ENCODE measurements at regions not wholly inside any gene's neighbourhood (a gene's known extent, or its start where the extent isn't known, plus 50 kb on each side); places are given as distances from the start of the nearest gene placed in this dataset.
"Not testable (repeated sequence)": the region's sequence is repeated elsewhere in the genome, so short reads cannot be mapped to it uniquely, and the experiment has no call there.

GRCh38 chr6:4349931-4350330, 214.6 kb upstream of the ECI2 start:
- DNase-seq = no peak

GRCh38 chr6:4349323-4349722, 213.9 kb upstream of the ECI2 start:
- no peak for DNase-seq

DNA sequence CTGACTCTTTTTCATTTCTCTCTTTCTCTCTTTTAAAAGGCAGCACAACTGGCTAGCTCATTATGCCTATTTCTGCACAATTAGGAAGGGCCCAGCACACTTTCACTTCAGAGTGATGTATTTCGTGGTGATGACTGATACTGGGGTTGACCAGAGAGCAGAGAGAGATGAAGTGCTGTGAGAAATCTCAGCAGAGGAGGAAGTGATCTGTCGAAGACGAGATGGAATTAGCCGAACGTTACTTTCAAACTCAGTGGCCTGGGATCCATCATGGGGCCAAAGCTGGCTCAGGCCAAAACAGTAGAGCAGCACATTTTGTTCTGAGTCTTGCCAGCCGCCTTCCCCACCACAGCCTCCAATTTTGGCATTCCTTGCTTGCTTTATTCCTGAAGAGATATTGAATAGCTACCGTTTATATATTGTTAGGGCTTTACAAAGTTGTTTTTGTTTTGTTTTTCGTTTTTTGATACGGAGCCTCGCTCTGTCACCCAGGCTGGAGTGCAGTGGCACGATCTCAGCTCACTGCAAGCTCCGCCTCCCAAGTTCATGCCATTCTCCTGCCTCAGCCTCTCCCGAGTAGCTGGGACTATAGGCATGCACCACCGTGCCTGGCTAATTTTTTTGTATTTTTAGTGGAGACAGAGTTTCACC, 213.2 kb upstream of the ECI2 start:
- no peak for DNase-seq

- no peak for DNase-seq
Measured at GRCh38 chr6:4347877-4348276, 212.5 kb upstream of the ECI2 start.

DNA sequence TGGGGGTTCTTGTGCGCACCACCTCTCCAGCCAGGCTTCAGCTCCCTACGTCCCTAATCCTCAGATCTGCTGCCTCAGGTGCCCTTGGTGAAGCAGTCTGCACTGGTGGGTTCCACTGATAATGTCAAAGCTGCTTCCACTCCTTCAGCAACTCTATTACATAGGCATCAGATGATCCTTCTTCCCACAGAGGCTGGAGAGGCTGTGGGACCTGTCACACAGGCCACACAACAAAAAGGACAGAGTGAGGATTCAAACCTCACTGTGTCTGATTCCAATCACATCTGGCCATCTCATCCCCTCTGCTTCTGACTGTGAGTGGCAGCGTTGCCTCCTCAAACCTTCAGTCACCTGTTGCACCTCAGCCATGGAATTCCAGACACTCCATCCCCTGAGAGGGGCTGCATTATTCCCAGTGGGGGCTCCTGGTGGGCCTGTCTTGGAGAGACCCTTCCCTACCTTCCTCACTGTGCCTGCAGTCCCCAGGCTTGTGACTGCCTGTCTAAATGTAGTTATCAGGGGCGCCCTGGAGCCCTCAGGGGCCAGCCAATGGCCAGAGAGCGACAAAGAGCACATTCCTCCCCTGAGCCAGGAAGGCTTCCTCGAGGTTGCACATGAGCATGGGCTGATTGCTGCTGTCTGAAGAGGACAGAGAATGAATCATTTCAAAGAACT, 211.4 kb upstream of the ECI2 start:
- no peak for DNase-seq

DNA sequence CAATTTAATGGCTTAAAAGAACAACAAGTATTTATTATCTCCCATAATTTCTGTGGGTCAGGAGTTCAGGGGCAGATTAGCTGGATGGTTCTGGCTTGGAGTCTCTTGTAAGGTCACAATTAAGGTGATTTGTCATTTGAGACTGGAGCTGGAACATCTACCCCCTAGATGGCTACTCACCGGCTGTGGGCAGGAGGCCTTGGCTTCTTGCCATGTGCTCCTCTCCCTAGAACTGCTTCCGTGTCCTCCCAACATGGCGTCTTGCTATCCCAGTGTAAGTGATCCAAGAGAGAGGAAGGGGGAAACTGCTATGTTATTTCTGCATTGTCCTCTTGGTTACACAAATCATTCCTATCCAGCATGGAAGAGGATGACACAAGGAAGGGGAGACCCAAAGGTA, 210.2 kb upstream of the ECI2 start:
- no peak for DNase-seq

- no peak for DNase-seq
Measured at GRCh38 chr6:4344317-4344899, 209.0 kb upstream of the ECI2 start.

DNA sequence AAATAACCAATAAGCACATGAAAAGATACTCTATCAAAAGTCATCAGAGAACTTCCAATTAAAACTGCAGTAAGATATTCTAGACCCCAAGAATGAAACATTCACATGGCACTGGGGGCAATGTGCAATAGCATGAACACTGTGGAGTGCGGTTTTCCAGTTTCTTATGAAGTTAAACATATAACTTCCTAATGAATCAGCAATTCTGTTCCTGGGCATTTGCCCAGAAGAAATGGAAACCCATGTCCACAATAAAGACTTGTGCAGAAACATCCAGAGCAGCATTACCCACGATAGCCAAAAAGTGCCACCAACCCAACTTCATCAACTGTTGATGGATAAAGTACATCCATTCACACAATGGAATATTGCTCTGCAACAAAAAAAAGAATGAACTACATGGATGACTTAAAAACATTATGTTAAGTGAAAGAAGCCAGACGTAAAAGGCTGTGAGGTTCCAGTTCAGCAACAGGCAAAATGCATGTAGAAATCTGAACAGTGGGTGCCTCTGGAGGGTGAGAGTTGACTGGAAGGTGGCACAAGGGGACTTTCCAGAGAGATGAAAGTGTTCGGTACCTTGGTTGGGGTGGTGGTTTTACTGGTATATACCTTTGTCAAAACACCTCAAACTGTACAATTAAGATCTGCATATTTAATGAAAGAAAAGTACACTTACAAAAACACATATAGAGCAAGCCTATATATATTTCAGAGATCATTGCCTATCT, 207.2 kb upstream of the ECI2 start:
- no peak for DNase-seq

GRCh38 chr6:4341078-4341797, 205.9 kb upstream of the ECI2 start:
- DNase-seq = no peak

- no peak for DNase-seq
Measured at GRCh38 chr6:4340544-4340943, 205.2 kb upstream of the ECI2 start.

GRCh38 chr6:4338884-4339283, 203.5 kb upstream of the ECI2 start:
- DNase-seq = no peak

GRCh38 chr6:4336778-4337442, 201.5 kb upstream of the ECI2 start:
- no peak for DNase-seq

GRCh38 chr6:4336084-4336483, 200.7 kb upstream of the ECI2 start:
- DNase-seq = no peak

DNA sequence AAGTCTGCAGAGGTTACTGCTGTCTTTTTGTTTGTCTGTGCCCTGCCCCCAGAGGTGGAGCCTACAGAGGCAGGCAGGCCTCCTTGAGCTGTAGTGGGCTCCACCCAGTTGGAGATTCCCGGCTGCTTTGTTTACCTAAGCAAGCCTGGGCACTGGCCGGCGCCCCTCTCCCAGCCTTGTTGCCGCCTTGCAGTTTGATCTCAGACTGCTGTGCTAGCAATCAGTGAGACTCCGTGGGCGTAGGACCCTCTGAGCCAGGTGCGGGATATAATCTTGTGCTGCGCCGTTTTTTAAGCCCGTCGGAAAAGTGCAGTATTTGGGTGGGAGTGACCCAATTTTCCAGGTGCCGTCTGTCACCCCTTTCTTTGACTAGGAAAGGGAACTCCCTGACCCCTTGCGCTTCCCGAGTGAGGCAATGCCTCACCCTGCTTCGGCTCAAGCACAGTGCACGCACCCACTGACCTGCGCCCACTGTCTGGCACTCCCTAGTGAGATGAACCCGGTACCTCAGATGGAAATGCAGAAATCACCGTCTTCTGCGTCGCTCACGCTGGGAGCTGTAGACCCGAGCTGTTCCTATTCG, 198.9 kb upstream of the ECI2 start:
- not testable (repeated sequence) for DNase-seq

GRCh38 chr6:4327841-4328240, 192.5 kb upstream of the ECI2 start:
- no peak for DNase-seq

DNA sequence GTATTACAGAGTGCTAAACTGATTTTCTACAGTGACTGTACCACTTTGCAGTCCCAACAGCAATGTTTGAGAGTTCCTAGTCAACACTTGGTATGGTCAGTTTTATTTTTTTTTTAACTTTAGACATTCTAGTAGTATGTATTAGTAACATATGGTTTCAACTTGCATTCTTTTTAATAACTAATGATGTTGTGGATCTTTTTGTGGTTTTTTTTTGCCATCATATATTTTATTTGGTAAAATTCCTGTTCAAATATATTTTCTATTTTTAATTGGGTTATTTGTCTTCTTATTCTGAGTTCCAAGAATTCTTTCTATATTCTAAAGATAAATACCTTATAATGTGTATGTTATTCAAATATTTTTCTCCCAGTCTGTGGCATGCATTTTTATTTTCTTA, 189.4 kb upstream of the ECI2 start:
- peak; percentile 47 for DNase-seq

- no peak for DNase-seq
Measured at GRCh38 chr6:4323322-4323721, 187.9 kb upstream of the ECI2 start.

DNA sequence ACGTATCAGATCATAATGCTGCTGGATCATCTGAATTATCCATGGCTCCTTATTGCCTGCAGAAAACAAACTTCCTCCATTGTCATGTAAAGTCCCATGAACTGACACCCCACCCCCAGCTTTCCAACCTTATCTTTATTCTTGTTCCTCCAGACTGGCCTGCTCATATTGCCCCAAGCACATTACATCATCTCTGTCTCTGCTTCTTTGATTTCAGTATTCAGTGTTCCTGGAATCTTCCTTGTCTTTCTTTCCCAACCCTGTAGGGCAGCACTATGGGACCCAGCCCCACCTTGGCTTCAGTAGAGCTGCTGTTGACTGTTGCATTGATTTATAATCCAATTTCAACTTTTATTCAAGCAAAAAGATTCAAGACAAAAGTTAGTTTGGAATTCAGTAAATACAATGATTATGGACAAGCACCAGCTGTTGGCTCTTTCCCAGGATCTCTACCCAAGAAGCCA, 187.5 kb upstream of the ECI2 start:
- peak; percentile 23 for DNase-seq

GRCh38 chr6:4322134-4322845, 186.9 kb upstream of the ECI2 start:
- no peak for DNase-seq

- DNase-seq = peak; percentile 96
Measured at GRCh38 chr6:4320860-4321259, 185.5 kb upstream of the ECI2 start.
